Vagina (tissue), 2 donors: ENCODE measurements at regions not wholly inside any gene's neighbourhood (a gene's known extent, or its start where the extent isn't known, plus 50 kb on each side); places are given as distances from the start of the nearest gene placed in this dataset.

Experiments used
- DNase-seq, 2 donors: peaks; one replicate each; pipeline ENCODE4 v3.0.0-alpha.2; 2017; ENCODE audit errors: extremely low spot score in 2 of 2
- H3K27ac ChIP-seq: fragments of 200-600 bp; sonication (generic); one replicate; pipeline ENCODE4 v1.5.1; 2019
- H3K27me3 ChIP-seq: fragments of 200-600 bp; sonication (generic); one replicate; pipeline ENCODE4 v1.5.1; 2019
- H3K36me3 ChIP-seq, 2 donors: fragments of 200-600 bp; sonication (generic); one replicate each; pipeline ENCODE4 v1.5.1; 2017 to 2019
- H3K4me1 ChIP-seq: fragments of 200-600 bp; sonication (generic); one replicate; pipeline ENCODE4 v1.5.1; 2019
- H3K4me3 ChIP-seq, 2 donors: fragments of 200-600 bp; sonication (generic); 1 replicate in 1 of 2; 2 replicates in 1 of 2; pipeline ENCODE4 v1.5.1; 2016 to 2019
- H3K9me3 ChIP-seq: fragments of 200-600 bp; sonication (generic); one replicate; pipeline ENCODE4 v1.5.1; 2019
- CTCF ChIP-seq, 3 experiments: fragments of 450-650 bp in 2 of 3; fragments of 200-600 bp in 1 of 3; sonication (generic) in 1 of 3; IDR thresholded peaks; one replicate each; pipeline ENCODE4 v1.5.1; 2017 to 2019; ENCODE audit warnings: antibody characterized with exemption in 3 of 3, mild to moderate bottlenecking in 2 of 3, moderate library complexity in 2 of 3
- POLR2A ChIP-seq, 2 donors: fragments of 450-650 bp; IDR thresholded peaks; one replicate each; pipeline ENCODE4 v1.6.1; 2017; ENCODE audit warnings: antibody characterized with exemption in 2 of 2, mild to moderate bottlenecking in 2 of 2, moderate library complexity in 2 of 2
- POLR2AphosphoS5 ChIP-seq, 2 donors: sonication (generic); formaldehyde crosslinking; IDR thresholded peaks; one replicate each; pipeline ENCODE4 v1.9.0; 2017; ENCODE audit warnings: antibody characterized with exemption in 2 of 2, mild to moderate bottlenecking in 2 of 2, low read depth in 1 of 2; ENCODE audit not compliant: insufficient read depth in 1 of 2
- intact Hi-C: fragments of 100-400 bp; cut with DNase I; formaldehyde crosslinking; loops from one replicate; pipeline ENCODE4 v1.15.1; 2023

- intact Hi-C loops: no loop called here
- H3K4me1 ChIP-seq: no peaks in the 10 kb centered on the region
- no peak for TF ChIP-seq POLR2AphosphoS5 (IDR thresholded peaks at IDR 0.05; ENCODE audit: insufficient read depth in 1 of 2, low read depth in 1 of 2)
- no peak for TF ChIP-seq POLR2A (IDR thresholded peaks at IDR 0.05)
- no peak for TF ChIP-seq CTCF (IDR thresholded peaks at IDR 0.05)
- DNase-seq: no peak
- no peaks in the 10 kb centered on the region for H3K36me3 ChIP-seq
- no peaks in the 10 kb centered on the region for H3K9me3 ChIP-seq
- H3K4me3 ChIP-seq: no peak overlapping the region
- H3K27ac ChIP-seq: no peak overlapping the region
- no peaks in the 10 kb centered on the region for H3K27me3 ChIP-seq
These were observed 219.7 kb upstream of the NDST3 start for GRCh38 chr4:117814277-117815246.

- DNase-seq: no peak
- no peaks in the 10 kb centered on the region for H3K4me1 ChIP-seq
- intact Hi-C loops: no loop called here
- no peak overlapping the region for H3K4me3 ChIP-seq
- H3K36me3 ChIP-seq: no peaks in the 10 kb centered on the region
- no peaks in the 10 kb centered on the region for H3K27me3 ChIP-seq
- no peak overlapping the region for H3K27ac ChIP-seq
- TF ChIP-seq POLR2AphosphoS5 (IDR thresholded peaks at IDR 0.05; ENCODE audit: insufficient read depth in 1 of 2, low read depth in 1 of 2): no peak
- TF ChIP-seq POLR2A (IDR thresholded peaks at IDR 0.05): no peak
- no peak for TF ChIP-seq CTCF (IDR thresholded peaks at IDR 0.05)
- no peaks in the 10 kb centered on the region for H3K9me3 ChIP-seq
These were observed 217.0 kb upstream of the NDST3 start for GRCh38 chr4:117817301-117817700.

- no peak for TF ChIP-seq CTCF (IDR thresholded peaks at IDR 0.05)
- TF ChIP-seq POLR2AphosphoS5 (IDR thresholded peaks at IDR 0.05; ENCODE audit: insufficient read depth in 1 of 2, low read depth in 1 of 2): no peak
- no peak for TF ChIP-seq POLR2A (IDR thresholded peaks at IDR 0.05)
- H3K4me3 ChIP-seq: no peak overlapping the region
These were observed 212.5 kb upstream of the NDST3 start for GRCh38 chr4:117821834-117822233.

GRCh38 chr4:117823388-117823787 lies 210.9 kb upstream of the NDST3 start:
- H3K27ac ChIP-seq: no peak overlapping the region
- H3K36me3 ChIP-seq: no peaks in the 10 kb centered on the region
- no peaks in the 10 kb centered on the region for H3K9me3 ChIP-seq
- TF ChIP-seq CTCF (IDR thresholded peaks at IDR 0.05) (no peak), POLR2AphosphoS5 (IDR thresholded peaks at IDR 0.05; ENCODE audit: insufficient read depth in 1 of 2, low read depth in 1 of 2) (no peak), POLR2A (IDR thresholded peaks at IDR 0.05) (no peak)
- H3K4me1 ChIP-seq: no peaks in the 10 kb centered on the region
- intact Hi-C loops: no loop called here
- no peak for DNase-seq
- no peaks in the 10 kb centered on the region for H3K27me3 ChIP-seq
- H3K4me3 ChIP-seq: no peak overlapping the region

More at GRCh38 chr4:117821834-117822233, 212.5 kb upstream of the NDST3 start:
- Histone ChIP-seq H3K9me3 (no peaks in the 10 kb centered on the region), H3K27me3 (no peaks in the 10 kb centered on the region), H3K36me3 (no peaks in the 10 kb centered on the region), H3K27ac (no peak overlapping the region), H3K4me1 (no peaks in the 10 kb centered on the region)
- DNase-seq: no peak
- intact Hi-C loops: no loop called here

- intact Hi-C loops: no loop called here
- Histone ChIP-seq H3K27ac (no peak overlapping the region), H3K4me1 (no peaks in the 10 kb centered on the region), H3K36me3 (no peaks in the 10 kb centered on the region), H3K9me3 (no peaks in the 10 kb centered on the region), H3K27me3 (no peaks in the 10 kb centered on the region), H3K4me3 (no peak overlapping the region)
- TF ChIP-seq CTCF (IDR thresholded peaks at IDR 0.05) (no peak), POLR2AphosphoS5 (IDR thresholded peaks at IDR 0.05; ENCODE audit: insufficient read depth in 1 of 2, low read depth in 1 of 2) (no peak), POLR2A (IDR thresholded peaks at IDR 0.05) (no peak)
- DNase-seq: no peak
These were observed 208.7 kb upstream of the NDST3 start for GRCh38 chr4:117825600-117825999.
